HG03469 (cell line): ENCODE measurements at regions not wholly inside any gene's neighbourhood (a gene's known extent, or its start where the extent isn't known, plus 50 kb on each side); places are given as distances from the start of the nearest gene placed in this dataset.
"Not testable (repeated sequence)": the region's sequence is repeated elsewhere in the genome, so short reads cannot be mapped to it uniquely, and the experiment has no call there.

Experiments used
- ATAC-seq: cut with Tn5 transposase; IDR thresholded peaks from one replicate; pipeline ENCODE4 v1.9.1; 2021; ENCODE audit warnings: mild to moderate bottlenecking, moderate library complexity, moderate number of reproducible peaks; ENCODE audit not compliant: unreplicated experiment

DNA sequence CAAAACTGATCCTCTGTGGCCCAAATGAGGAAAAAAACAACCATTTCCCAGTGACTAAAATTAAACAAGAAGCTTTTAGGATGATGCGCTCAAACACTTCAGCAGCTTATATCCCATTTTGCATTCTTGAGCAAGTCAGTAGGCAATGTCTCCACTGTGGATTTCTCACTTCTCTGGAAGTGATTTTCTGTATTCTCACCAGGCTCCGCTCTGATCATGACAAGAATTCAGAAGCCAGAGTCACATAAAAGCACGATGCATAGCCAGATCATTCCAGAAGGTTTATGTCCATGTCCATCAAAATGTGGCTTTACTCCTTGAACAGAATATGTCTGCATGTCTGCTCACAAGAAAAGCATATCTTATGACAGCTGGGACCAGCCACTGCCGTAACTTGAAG, 481.4 kb downstream of the ADRA2A start:
- ATAC-seq, result no peak

DNA sequence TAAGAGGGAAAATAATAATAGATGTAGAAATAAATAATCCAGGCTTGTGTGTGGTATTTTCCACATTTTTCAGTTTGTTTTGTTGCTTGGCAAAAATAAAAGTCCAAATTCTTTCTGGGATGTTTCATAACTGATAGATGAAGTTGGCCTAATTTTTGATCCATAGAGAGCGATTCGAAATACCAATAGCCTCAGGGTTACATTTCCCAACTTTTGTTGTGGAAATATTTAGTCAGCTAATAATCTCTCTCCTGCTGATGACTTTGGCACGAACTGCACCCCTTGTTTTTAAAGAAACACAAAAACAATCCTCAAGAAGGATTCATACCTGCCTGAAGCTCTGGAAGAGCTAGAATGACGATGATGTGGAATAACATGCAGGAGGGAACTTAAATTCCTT, 483.2 kb downstream of the ADRA2A start:
- no peak for ATAC-seq

DNA sequence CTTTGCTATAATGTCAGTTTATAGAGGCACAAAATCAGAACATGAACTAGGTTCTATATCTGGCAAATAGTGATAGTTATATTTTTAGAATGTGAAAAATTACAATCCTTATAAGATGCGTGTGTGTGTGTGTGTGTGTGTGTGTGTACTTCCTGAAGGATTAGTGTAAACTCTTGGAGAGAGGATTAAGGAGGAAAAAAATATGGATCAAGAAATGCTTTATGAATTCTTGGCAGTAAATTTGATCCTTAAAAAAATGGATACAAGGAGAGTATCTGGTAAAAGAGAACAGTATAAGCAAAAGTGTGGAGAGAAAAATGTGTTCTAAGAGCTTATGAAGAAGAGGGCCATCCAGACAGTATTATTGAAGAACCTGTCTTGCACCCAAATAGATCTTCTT, 484.3 kb downstream of the ADRA2A start:
- ATAC-seq, result no peak

DNA sequence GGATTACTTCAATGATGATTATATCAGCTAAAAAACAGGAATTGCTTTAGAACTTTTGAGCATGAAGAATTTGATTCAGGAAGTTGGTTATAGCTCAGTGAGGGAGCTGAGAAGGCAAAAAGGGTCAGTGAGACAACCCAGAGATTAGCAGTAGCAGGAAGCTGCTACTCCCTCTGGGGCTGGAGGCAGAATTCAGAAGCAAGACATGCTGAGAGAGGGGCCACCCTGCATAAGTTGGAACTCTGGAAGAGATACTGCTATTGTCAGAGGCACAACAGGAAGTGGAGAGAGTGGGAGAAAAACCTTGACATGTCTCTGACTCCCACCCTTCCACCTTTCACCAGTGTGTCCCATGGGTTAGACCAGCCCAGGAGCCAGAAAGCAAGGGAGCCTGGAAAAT, 488.7 kb downstream of the ADRA2A start:
- ATAC-seq, result no peak

DNA sequence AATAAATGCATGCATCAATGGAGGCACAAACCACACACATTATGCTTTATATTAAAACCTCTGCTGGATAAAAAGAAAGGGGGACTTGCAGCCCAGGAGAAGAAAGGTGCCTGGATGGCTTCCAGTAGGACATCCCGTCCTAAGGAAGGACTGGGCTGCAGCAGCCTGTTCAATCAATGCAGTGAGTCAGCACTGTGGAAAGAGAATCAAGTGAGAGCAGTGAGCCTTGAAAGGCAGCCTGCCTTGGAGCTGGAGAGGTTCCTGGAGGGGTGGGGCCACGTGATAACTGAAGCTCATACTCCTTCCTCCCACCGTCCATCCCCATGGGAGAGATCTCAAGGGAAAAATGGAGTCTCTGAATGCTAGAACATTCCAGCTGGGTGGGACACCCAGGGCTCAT, 501.2 kb downstream of the ADRA2A start:
- no peak for ATAC-seq

DNA sequence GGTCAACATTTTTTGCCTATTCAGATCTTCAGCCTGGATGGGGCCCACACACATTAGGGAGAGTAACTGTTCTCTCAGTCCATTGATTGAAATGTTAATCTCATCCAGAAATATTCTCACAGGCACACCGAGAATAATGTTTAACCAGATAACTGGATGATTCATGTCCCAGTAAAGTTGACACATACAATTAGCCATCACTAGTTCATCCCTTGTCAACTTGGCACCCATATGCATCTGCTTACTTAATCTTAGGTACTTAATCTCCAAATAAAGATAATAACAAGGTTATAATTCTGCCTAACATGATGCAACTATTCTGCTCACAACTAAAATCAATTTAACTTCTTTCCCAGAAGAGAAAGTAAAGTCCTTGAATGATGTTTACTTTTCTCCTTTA, 502.6 kb downstream of the ADRA2A start:
- ATAC-seq, result no peak

DNA sequence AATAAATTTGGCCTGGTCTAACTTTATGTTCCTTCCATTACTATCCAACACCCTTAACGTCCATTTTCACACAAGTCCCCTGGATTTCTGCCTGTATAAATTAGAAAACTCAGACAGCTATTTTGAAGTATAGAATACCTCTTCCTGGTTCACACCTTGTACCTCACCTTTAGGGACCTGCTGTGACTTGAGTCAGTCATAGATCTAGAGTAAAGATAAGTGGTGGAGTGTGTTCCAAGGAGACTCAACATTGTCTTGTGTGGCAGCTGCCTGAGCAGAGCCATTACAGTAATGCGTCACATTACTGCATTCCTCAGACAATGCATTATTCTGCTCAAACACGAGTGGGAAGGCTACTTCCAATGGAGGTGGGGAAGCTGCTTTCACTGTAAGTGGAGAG, 513.9 kb downstream of the ADRA2A start:
- no peak for ATAC-seq

DNA sequence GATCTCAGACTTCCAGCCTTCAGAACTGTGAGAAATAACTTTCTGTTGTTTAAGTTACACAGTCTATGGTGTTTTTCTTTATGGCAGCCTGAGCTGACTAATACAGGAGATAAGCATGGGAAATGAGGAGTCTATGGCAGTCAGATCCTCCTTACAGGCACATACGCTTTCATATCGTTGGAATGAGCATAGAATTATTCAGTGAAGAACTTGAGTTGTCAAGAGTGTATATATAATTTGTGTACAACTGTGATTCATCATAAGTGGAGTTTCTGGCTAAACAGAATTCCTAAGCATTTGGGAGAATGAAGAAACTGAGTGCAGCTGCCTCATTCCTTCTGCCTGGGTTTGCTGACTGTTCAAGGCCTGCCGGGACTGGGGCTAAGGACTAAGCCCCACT, 516.7 kb downstream of the ADRA2A start:
- ATAC-seq, result no peak

DNA sequence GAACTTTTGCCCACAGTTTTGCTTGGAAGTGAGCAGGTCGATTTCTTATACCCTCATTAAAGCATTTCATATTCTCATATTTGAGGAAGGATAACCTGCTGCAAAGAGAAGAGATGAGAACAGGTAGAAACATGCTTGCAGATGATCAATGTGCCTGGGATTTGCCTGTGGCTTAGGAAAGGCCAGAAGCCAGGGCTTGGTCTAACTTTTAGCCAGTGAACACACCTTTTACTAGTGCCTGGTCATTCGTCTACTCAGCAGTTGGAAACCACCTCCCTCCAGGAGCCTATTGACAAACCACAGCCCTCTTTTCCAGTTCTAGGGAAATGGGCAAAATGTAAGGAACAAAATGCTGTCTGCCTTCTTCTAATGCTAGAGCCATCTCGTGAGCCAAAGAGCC, 518.3 kb downstream of the ADRA2A start:
- no peak for ATAC-seq

DNA sequence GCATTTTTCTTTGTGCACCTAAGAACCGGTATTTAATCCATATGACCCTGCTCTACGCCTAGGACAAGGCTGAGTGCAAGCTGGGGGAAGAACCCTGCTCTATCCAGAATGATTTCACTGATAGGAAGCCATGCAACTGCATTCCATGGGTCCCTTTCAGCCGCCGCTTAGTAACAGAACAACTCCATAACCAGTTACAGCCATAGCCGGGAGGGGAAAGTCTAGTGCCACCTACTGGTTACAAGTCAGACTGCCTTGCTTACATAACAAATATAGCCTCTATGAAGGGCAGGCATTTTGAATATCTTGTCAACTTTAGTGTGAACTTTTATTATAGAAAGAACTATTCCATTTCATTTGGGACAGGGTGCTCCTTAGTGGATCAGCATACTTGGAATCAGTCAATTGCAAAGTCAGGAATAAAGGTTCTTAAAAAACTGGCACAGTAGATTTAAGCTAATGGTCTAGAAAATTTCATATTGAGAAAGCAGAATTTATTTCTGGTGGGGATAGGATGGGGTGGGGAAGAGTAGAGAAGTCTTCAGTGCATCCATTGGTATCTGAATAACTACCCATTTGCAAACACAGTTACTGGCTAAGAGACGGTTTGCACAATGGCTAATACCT, 521.7 kb downstream of the ADRA2A start:
- peak; percentile 87 for ATAC-seq

DNA sequence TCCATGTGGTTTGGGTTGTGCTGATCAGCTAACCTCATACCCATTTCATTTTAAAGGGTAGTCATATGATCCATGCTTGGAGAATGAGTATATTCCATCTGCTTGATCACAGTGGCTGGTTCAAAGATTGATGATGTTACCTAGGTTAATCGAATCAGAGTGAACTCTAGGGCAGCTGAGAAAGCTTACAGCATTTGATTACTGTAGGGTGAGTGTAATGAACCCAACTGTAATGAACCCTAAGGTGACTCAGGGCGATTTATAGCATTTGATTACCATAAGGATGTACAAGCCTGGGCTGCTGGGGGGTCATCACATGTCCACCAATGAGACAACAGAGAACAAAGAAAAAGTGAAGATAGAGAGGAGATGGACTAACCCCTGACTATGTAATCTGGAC, 523.1 kb downstream of the ADRA2A start:
- ATAC-seq, result no peak

DNA sequence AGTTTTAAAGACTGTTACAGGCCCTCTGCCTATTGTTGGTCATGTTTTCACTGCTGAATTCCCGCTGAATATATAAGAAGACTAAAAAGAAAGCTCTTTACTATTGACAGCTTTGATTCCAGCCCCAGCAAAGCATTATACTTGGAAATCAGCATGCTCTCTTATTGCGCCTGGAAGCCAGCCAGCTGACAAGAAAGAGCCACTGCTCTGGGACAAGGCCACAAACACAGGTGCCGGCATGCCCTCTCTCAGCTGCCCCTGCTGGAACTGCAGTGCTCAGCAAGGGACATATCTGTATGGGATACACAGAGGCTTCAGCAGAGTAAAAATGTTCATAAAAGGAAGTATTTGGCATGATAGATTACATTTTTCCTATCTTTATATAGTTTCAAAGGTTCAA, 523.9 kb downstream of the ADRA2A start:
- ATAC-seq, result no peak

DNA sequence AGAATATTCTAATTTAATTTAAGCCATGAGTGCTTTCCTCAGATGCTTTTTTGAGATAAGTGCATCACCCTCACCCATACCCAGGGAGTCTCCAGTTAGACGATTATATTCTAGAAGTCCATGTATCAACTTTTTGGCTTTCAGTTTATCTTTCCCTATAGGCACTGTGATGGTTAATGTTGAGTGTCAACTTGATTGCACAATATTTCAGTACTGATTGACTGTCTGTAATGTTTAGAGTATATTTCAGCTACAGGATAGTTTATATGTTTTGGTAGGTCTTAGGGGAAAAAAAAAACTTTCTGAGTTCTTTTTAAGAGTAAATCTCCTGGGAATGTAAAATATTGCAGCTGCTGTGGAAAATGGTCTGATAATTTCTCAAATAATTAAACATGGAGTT, 535.4 kb downstream of the ADRA2A start:
- ATAC-seq, result no peak

DNA sequence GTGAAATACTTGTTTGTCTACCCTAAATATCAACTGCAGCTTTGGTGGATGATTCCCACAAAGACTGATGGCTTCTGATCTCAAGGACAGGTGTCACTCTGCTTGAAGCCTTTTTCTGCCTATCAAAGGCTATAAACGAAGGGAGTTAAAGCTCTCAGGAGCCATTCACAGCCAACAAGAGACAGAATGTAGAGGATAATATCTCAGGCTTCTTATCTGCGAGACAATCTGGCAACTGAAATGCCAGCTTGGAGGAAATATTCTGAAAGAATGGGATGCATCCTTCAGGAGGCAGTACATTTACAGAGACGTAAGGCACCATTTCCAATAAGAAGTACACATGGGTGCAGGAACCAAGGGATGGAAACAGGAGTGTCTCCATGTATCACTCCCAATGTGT, 549.4 kb downstream of the GPAM start:
- no peak for ATAC-seq

DNA sequence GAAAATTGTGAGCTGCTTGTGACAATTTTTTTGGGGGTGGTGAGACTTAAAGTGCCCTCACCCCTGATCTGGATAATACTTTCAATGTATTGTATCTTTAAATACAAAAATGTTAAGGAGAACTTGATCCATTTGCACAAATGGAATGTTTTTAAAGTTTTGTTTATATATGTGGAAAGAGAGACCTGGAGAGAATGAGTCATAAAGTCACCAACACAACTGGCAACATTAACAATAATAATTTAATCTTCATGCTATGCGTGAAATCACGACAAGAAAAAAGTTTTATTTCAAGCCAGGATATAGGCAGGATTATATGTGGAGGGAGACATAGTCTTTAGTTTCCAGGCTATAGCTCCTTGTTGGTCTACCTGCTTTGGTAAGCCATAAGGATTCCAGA, 537.5 kb downstream of the GPAM start:
- ATAC-seq, result no peak

DNA sequence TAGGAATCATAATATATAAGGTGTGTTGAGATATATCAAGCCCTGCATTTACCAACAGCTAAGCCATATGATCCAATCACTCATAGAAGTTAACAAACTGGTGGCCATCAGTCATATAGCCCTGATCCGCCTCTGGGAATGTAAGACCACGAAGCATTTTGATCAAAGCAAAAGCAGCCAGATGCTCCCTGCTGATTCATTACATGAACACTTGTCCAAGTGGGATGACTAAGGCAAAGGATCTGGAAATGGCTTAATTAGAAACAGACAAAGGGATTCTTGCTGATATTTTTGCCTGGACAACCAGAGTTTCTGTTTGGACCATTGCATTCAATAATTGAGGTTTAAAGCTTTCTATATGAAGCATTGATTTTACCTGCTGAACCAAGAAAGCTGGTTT, 535.5 kb downstream of the GPAM start:
- no peak for ATAC-seq

DNA sequence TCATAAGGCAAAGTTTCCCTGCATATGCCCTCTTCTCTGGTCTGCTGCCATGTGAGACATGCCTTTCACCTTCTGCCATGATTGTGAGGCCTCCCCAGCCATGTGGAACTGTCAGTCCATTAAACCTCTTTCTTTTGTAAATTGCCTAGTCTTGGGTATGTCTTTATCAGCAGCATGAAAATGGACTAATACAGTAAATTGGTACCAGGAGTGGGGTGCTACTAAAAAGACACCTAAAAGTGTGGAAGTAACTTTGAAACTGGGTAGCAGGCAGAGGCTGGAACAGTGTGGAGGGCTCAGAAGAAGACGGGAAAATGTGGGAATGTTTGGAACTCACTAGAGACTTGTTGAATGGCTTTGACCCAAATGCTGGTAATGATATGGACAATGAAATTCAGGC, 534.5 kb downstream of the GPAM start:
- not testable (repeated sequence) for ATAC-seq

DNA sequence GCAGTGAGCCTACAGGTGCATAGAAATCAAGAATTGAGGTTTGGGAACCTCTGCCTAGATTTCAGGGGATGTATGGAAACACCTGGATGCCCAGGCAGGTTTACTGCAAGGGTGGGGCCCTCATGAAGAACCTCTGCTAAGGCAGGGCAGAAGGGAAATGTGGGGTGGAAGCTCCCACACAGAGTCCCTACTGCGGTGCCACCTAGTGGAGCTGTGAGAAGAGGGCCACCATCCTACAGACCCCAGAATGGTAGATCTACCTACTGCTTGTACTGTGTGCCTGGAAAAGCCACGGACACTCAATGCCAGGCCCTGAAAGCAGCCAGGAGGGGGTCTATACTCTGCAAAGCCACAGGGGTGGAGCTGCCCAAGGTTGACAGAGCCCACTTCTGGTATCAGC, 533.5 kb downstream of the GPAM start:
- ATAC-seq, result no peak

DNA sequence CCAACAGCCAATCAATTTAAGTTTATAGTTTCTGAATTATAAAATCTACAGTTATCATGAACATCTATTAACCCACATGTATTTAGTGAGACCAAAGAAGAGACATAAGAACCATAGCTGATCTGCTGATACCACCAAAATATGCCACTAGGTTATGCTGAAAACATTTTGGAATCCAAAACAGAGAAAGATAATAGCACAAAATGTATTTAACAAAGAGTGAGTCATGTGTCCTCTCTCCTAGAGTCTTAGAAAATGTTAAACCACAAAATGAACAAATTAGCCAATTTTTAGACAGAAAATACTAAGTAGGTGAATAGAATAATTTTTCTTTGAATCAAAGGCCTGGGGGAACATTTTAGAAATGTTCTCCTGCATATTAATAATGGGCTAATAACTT, 527.5 kb downstream of the GPAM start:
- no peak for ATAC-seq

DNA sequence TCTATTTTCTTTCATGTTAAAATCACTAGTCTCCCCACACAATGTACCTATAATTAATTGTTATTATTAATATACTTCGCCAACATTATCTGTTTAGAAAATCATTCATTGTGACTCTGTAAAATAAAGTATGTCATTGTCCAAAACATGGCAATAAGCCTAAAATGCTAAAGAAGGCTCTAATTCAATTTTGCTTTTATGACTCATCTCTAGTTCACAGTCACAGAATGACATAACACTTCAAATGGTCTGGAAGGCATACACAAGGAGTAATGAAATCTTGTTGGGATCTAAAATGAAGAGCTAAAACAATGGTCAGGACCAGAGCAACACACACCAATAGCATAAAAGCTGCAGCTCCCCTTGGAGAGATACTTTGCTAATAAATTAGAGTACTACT, 505.8 kb downstream of the GPAM start:
- ATAC-seq, result no peak

DNA sequence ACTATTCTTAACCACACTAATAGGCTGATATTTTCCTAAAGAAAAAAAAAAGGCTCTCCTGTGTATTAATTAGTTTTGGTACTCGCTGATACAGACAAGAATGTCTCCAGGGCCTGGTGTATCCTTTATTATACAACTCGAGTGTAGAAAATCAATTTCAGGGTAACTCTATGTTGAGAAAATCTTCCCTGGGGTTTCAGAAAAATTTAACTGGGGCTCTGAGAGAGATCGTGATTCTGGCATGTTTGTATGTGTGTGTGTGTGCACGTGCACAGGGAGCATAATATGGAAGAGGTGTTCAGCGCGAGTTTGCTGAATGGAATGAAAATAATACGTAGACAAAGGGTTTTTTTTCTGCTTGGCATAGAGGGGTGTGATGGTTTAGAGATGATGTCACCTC, 496.8 kb downstream of the GPAM start:
- ATAC-seq, result no peak

DNA sequence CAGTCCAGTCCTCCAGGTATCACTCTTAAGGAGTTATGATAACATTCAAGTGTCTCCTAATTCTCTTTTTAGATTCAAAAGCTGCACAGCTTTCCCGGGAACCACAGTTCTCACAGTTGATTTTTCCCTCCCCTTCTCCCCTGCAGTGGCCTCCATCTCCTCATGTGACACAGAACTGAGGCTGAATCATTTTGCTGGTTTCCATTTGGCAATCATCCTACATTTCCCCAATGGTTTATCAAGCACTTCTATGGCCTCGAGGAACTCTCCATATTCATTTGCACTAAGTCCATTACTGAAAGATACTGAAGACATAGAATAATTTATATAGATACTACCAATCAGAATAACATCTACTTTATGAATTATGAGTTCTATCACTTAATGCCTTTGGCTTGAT, 484.9 kb downstream of the GPAM start:
- ATAC-seq, result no peak

DNA sequence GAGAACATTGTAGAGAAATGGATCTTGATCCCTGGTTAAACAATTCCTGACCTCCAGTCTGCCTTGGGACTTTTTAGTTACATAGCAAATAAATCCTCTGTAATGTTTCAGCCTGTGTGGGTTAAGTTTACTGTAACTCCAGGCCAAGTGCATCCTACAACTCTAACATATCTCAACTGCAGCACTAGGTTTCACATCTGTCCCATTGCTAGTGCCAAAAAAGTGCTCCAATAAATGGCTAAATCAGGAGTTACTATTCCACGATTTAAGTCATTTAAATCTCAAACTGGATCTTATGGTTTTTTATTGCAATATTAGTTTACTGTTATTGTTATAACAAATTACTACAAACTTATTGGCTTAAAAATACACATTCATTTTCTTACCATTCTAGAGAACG, 479.6 kb downstream of the GPAM start:
- no peak for ATAC-seq

DNA sequence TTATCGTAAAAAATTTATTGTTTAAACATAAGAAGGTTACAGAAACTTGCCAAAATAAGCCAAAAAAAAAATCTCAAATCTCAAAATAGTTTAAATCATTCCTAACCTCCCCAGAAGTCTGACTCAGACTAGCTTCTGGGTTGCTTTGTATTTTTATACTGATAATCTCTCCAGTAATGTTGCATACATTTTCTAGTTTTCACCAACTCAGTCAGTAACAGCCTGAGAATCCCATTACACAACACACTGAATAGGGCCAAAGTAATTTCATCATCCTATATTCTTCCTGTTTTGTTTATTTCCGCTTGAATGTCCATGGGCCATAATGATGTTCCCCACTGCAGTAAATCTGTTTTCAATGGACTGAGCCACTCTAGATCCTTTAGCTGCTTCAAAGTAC, 478.5 kb downstream of the GPAM start:
- no peak for ATAC-seq
